Esophagus muscularis mucosa (tissue), 3 donors: ENCODE measurements at regions not wholly inside any gene's neighbourhood (a gene's known extent, or its start where the extent isn't known, plus 50 kb on each side); places are given as distances from the start of the nearest gene placed in this dataset.

Source experiments
- POLR2A ChIP-seq: fragments of 450-650 bp; IDR thresholded peaks from one replicate; pipeline ENCODE4 v1.6.1; 2017; ENCODE audit warnings: antibody characterized with exemption, moderate library complexity, mild to moderate bottlenecking, low read depth
- TF ChIP-seq, protein P1 (sequence below), 3 experiments: fragments of 200-600 bp in 2 of 3; fragments of 450-650 bp in 1 of 3; sonication (generic) in 2 of 3; IDR thresholded peaks; one replicate each; pipeline ENCODE4 v1.5.1; 2017 to 2019; ENCODE audit warnings: antibody characterized with exemption in 3 of 3, mild to moderate bottlenecking in 2 of 3, moderate library complexity in 1 of 3

DNA sequence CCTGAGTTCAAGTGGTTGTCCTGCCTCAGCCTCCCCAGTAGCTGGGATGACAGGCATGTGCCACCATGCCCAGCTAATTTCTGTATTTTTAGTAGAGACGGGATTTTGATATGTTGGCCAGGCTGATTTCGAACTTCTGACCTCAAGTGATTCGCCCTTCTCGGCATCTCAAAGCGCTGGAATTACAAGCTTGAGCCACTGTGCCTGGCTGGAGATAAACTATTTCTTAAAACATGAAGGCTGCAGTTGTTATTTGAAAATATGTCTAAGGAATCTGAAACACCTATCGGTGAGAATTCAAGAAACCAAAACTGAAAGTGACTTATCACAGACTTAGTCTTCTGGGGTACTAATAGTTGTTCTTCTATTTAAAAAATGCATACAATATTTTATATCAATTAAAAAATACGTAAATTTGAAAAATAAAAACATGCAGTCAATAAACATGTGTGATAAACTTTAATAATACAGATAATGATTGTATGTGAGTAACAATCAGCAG is 176.9 kb upstream of the PRSS58 start:
- TF ChIP-seq POLR2A = no peak
- TF ChIP-seq, protein P1, sequence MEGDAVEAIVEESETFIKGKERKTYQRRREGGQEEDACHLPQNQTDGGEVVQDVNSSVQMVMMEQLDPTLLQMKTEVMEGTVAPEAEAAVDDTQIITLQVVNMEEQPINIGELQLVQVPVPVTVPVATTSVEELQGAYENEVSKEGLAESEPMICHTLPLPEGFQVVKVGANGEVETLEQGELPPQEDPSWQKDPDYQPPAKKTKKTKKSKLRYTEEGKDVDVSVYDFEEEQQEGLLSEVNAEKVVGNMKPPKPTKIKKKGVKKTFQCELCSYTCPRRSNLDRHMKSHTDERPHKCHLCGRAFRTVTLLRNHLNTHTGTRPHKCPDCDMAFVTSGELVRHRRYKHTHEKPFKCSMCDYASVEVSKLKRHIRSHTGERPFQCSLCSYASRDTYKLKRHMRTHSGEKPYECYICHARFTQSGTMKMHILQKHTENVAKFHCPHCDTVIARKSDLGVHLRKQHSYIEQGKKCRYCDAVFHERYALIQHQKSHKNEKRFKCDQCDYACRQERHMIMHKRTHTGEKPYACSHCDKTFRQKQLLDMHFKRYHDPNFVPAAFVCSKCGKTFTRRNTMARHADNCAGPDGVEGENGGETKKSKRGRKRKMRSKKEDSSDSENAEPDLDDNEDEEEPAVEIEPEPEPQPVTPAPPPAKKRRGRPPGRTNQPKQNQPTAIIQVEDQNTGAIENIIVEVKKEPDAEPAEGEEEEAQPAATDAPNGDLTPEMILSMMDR (IDR thresholded peaks at IDR 0.05) = no peak
